ENCODE measurements at regions not wholly inside any gene's neighbourhood (a gene's known extent, or its start where the extent isn't known, plus 50 kb on each side); places are given as distances from the start of the nearest gene placed in this dataset.

- TF ChIP-seq CTCF (IDR thresholded peaks at IDR 0.05): no peak
- TF ChIP-seq POLR2A (IDR thresholded peaks at IDR 0.05): no peak
These were observed 400.4 kb upstream of the PODXL start for GRCh38 chr7:131956864-131957263.
